Putamen (tissue), 1 donor: ENCODE measurements at regions not wholly inside any gene's neighbourhood (a gene's known extent, or its start where the extent isn't known, plus 50 kb on each side); places are given as distances from the start of the nearest gene placed in this dataset.

ENCODE experiments used
- DNase-seq: peaks from one replicate; pipeline ENCODE4 v3.0.0-alpha.2; 2016; ENCODE audit warnings: low spot score

GRCh38 chr7:17176371-17177032, 122.0 kb upstream of the AHR start:
- no peak for DNase-seq

- no peak for DNase-seq
These were observed 119.9 kb upstream of the AHR start for GRCh38 chr7:17178545-17178944.

- DNase-seq: no peak
These were observed 117.0 kb upstream of the AHR start for GRCh38 chr7:17181482-17181881.

GRCh38 chr7:17183630-17184328, 114.7 kb upstream of the AHR start:
- DNase-seq: no peak

DNA sequence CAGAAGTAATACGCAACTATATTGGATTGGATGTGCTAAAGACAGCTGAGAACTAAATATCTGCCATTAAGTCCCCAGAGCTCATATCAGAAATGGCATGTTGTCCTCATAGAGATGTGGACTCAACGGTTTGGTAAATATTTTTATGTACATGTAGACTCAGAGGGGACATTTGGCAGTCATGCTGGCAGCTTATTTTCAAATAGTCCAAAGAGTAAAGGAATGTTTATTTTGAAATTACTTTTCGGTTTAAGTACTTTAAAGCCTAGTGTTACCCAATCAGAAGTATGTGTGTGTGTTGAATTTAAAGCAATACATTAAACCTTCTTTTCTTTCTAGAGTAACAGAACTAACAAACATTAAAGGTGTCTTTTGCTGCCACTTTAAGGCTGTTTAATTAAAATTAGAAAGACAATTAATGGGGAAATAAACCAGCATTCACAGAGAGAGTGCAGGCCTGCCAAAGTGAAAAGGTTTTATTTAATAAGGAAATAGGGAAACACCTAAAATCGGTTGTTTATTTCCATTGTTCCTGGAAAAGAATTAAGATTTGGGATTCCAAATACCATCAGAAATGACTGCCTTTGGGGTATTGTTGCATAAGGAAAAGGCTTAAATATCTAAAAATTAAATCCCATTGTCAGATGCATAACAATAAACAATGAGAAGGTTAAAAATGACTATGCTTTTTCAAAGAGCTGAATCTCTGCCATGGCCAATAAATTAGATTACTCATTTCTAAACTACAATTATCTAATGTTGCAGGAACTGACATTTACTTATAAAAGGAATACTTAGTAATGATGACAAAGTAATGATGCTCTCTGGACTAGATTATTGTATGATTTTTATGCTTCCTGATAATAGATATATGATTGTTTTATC, 113.4 kb upstream of the AHR start:
- DNase-seq: no peak

- peak; percentile 2 for DNase-seq
These were observed 112.8 kb upstream of the AHR start for GRCh38 chr7:17185690-17186070.

DNA sequence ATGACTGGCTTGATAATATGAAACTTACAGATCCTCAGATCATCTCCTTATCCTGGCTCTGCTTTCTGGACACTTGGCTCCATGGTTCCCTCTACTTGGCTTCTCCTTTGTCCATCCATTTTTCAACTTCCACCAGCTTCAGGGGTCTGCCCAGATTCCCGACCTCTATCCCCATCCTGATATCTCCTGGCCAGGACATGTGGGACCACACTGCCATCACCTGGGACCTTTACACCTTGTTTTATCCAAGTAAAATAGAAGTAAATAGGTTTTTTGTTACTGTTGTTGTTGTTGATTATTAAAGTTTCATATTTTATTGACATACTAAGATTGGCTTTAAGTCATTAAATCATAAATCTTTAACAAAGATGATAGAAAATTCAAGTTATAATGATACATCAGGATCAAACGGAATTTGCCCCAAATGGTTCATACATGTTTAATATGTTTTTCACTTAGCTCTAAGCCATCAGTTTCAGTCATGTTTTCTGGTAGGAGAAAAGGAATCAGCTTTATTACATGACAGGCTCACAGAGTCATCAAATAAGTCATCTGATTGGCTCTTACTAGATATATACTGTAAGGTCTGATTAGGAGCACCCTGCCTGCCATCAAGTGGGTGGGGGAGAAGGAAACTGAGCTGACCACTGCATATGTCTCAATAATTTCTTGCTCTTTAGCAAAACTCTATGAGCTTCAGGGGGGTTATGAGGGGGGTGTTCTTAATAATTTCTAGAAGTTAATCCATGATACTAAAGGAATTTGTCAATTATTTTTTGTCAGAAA, 111.5 kb upstream of the AHR start:
- no peak for DNase-seq

- no peak for DNase-seq
These were observed 103.8 kb upstream of the AHR start for GRCh38 chr7:17194656-17195055.

GRCh38 chr7:17195576-17195975, 102.9 kb upstream of the AHR start:
- no peak for DNase-seq

- DNase-seq: no peak
These were observed 92.5 kb upstream of the AHR start for GRCh38 chr7:17205910-17206309.

- no peak for DNase-seq
These were observed 92.0 kb upstream of the AHR start for GRCh38 chr7:17206349-17206905.

GRCh38 chr7:17207220-17207619, 91.2 kb upstream of the AHR start:
- DNase-seq: no peak

- DNase-seq: no peak
These were observed 89.4 kb upstream of the AHR start for GRCh38 chr7:17209101-17209500.

DNA sequence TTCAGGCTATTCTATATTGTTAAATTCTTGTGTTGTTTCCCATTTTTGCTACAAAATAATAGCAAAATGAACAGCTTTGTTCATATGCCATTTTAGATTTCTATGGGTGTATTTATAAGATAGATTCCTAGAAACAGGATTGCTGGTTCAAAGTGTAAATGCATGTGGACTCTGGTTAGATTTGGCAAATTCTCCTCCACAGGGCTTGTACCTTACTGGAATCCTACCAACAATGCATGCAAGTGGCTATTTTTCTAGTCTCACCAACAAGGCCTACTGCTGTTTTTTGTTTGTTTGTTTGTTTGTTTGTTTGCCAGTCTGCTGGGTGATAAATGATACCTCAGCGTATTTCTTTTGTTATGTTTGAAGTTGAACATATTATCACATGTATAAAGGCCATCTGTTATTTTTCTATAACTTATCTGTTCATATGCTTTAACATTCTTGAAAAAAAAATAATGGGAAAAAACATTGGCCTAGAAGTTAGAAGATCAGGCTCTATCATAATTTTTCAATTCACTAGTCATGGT, 87.1 kb upstream of the AHR start:
- no peak for DNase-seq

DNA sequence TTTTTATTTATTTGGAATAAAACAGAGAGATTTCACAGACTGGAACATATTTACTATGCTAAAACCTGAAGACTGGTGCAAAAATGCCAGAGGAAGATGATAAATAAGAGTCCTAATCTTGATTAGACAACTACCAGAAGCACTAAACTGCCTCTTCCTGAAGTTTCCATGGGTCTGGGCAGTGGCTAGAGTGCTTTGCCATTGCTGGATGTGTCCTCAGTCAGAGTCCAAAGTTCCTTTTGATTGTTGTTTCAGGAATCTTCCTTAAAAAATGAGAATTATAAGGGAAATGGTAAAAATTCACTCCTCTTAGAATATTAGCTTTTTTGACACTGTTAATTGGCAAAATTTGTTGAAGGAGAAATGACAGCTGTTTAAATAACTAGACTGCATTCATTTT, 86.3 kb upstream of the AHR start:
- DNase-seq: no peak

DNA sequence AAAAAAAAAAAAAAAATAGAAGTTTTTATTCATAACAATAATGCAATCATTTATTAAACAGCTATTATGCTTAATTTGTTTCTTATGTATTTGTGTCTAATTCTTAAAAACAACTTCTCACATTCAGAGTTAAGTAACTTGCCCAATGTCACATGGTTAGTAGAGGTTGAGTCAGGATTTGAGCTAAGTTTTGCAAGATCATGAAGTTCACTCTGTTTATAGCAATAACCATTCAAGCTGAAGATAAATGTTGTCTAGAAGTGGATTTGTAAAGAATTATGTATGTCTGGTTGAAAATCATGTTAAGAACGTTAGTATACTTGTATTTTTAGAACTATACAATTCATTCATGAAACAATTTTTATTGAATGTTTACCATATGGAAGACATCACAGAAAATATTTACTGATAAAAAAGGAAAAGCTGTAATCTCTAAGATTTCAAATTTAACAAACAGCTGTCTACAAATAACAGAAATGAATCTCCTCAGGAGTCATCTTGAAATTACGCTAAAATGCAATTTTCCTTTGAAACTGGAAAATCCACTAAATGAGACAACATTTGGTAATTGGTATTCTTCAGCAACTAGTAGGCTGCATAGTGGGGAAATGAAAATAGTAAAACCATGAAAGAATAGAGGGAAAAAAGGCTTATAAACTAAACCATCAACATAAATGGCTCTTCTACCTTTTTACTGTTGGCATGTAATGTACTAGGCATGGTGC, 70.5 kb upstream of the AHR start:
- no peak for DNase-seq

GRCh38 chr7:17229228-17229627, 69.2 kb upstream of the AHR start:
- DNase-seq: no peak

GRCh38 chr7:17230099-17230807, 68.2 kb upstream of the AHR start:
- no peak for DNase-seq

GRCh38 chr7:17233603-17234002, 64.8 kb upstream of the AHR start:
- DNase-seq: no peak

- peak; percentile 3 for DNase-seq
These were observed 64.4 kb upstream of the AHR start for GRCh38 chr7:17234030-17234397.
